Posterior cingulate gyrus (tissue), 11 donors: ENCODE measurements at regions not wholly inside any gene's neighbourhood (a gene's known extent, or its start where the extent isn't known, plus 50 kb on each side); places are given as distances from the start of the nearest gene placed in this dataset.

Source experiments
- DNase-seq, 10 donors: peaks; one replicate each; pipeline versions ENCODE4 v3.0.0 to v3.0.0-alpha.2; 2020 to 2021; ENCODE audit warnings: mixed read lengths in 3 of 10
- intact Hi-C: fragments of 100-400 bp; cut with DNase I; formaldehyde crosslinking; loops from one replicate; pipeline ENCODE4 v1.15.1; 2023

DNA sequence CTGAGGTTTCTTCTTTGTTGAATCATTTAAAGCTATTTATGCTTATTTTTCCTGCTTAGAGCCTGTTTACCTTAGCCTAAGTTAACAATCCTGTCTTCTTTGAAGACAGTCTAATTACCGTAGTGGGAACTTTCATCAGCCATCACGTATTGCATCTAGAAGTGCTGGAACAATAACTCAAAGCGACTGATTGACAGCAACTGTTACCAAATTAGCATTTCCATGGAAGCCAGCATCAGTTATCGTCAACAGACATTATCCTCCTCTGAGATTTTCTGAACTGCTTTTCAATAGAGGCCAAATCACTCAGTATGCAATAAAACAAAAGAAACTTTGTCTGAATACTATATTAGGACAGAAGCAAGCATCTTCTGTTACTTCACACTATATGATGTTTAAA lies 433.3 kb upstream of the SLITRK1 start:
- DNase-seq, result no peak
- intact Hi-C loops, result no loop called here

- intact Hi-C loops, result no loop called here
- no peak for DNase-seq
Measured at GRCh38 chr13:84303035-84303434, 420.8 kb upstream of the SLITRK1 start.

GRCh38 chr13:84297251-84297650 lies 415.0 kb upstream of the SLITRK1 start:
- intact Hi-C loops, result no loop called here
- no peak for DNase-seq

GRCh38 chr13:84296401-84296800 lies 414.1 kb upstream of the SLITRK1 start:
- intact Hi-C loops, result no loop called here
- no peak for DNase-seq

DNA sequence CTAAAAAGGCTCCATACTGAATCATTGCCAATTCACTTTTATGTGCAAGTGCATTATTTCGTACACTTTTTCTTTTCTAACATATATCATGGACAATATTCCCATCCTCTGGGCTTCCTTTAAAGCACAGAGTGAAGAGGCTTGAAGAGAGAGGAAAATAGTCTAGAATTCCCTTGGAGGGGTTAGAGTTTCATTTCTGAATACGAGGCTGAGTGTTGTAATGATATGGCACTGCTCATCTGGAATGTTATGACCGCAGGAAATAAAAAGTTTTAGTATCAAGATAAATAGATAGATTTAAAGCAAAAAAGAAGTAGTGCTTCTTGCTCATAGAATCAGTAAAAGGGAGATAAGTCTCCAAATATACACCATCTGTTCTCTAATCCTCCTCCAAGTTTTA lies 412.3 kb upstream of the SLITRK1 start:
- intact Hi-C loops, result no loop called here
- DNase-seq, result no peak

DNA sequence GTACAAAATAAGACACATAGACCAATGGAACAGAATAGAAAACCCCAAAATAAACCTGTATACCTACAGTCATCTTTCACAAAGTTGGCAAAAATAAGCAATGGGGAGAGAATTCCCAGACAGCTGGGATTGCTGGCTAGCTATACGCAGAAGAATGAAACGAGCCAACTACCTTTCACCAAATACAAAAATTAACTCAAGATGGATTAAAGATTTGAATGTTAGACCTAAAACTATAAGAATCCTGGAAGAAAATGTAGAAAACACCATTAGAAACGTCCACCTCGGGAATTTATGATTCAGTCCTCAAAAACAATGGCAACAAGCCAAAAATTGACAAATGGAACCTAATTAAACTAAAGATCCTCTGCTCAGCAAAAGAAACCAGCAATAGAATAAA lies 408.1 kb upstream of the SLITRK1 start:
- intact Hi-C loops, result no loop called here
- no peak for DNase-seq

DNA sequence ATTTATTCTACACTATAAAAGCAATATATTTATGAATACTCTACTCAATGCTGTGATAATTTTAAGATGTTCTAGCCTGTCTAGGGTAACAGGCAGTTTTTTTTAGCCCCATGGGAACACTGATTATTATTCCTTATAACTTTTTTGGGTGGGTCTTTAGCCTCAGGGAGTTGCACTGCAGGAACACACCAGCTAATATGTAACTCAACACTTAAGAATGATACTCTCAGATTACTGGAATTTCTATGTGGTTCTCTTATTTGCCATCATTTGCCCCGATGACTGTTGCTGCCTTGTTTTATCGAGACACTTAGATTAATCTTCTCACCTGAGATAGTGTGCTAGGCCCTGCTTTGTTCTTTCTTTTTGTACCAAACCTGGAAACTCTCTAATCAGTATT lies 396.9 kb upstream of the SLITRK1 start:
- intact Hi-C loops, result no loop called here
- DNase-seq, result no peak

DNA sequence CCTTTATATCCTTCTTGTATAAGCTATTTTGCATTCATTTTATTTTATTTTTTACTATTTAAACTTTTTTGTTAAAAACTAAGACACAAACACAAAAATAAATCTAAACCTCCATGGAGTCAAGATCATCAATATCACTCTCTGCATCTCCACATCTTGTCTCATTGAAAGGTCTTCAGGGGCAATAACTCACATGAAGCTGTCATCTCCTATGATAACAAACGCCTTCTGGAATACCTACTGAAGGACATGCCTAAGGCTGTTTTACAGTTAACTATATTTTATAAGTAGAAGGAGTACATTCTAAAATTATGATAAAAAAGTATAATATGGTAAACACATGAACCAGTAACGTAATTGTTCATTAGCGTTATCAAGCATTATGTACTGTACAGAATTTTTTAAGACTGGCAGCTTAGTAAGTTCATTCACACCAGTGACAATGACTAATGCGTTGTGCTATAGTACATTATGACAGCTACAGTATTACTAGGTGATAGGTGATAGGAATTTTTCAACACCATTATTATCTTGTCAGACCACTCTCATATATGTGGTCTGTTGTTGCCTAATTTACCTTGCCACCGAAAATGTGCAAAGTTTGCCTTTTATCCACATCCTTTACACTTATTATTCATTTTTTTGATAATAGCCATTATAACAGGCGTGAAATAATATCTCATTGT lies 390.7 kb upstream of the SLITRK1 start:
- intact Hi-C loops, result no loop called here
- DNase-seq, result no peak

- DNase-seq, result no peak
- intact Hi-C loops, result no loop called here
Measured at GRCh38 chr13:84265257-84265764, 383.0 kb upstream of the SLITRK1 start.

DNA sequence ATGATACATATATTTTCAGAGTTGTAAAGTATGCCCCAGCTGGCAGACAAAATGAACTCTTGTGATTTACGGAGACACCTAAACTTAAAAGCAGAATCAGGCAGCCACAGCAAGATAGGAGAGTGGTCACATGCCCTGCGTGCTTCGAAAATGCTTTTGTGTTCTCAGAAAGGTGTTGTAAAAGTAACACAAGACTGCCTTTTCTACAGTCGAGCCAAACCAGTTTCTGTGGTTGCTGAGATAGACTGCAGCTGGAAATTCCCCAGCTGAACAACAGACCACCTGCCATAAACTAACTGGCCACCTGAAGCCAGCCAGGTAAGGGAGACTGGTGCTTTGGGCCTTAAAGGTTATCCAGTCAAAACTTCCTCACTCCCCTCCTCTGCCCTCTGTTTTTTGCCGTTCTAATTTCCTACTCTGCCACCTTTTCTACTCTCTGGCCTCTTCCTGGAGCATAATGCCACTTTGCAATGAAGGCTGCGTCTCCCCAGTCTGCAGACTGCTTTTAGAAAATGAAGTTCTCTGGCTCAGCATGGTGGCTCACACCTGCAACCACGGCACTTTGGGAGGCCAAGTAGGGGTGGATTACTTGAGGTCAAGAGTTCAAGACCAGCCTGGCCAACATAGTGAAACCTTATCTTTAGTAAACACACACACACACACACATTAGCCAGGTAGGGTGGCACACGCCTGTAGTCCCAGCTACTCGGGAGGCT lies 381.2 kb upstream of the SLITRK1 start:
- intact Hi-C loops, result no loop called here
- no peak for DNase-seq

DNA sequence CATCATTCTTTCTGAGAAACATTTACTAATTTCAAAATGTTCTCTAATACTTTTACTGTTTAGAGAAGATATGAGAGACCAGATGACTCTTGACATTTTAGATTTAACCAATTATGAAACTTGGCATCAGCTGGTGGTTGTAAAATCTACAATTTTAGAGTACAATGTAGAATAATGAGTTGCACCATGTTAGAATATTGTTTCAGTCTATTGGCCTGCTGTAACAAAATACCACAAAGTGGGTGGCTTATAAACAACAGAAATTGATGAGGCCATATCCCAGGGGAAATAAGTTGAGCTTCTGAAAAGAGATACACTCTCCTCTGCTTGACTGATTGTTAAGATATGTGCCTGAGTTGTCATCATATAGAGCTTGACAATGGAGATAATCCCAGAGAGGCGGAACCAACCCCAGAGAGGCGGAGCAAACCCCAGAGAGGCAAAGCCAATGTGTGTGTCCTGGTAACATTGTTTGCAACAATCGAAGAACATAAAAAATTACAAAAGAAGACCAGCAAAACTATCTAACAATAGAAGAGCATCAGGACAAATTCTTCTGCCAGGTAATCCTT lies 373.0 kb upstream of the SLITRK1 start:
- no peak for DNase-seq
- intact Hi-C loops, result no loop called here

GRCh38 chr13:84249463-84249862 lies 367.2 kb upstream of the SLITRK1 start:
- DNase-seq, result no peak
- intact Hi-C loops, result no loop called here

DNA sequence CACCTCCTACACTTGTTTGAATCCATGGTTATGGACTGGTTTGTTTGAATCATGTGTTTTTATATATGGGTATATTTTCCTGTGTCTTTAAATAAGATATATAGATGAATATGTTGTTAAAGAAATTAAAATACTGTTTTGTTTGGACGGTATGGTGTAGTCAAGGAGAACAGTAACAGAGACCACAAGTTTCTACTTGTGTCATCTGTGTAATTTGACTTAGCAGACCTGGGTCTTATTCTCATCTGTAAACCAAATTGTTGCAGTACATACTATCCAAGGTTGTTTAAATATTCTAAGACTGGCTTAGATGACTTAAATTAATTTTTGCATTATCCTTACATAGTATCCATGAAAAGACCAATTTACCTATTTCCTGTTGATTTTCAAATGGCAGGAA lies 361.1 kb upstream of the SLITRK1 start:
- no peak for DNase-seq
- intact Hi-C loops, result no loop called here

DNA sequence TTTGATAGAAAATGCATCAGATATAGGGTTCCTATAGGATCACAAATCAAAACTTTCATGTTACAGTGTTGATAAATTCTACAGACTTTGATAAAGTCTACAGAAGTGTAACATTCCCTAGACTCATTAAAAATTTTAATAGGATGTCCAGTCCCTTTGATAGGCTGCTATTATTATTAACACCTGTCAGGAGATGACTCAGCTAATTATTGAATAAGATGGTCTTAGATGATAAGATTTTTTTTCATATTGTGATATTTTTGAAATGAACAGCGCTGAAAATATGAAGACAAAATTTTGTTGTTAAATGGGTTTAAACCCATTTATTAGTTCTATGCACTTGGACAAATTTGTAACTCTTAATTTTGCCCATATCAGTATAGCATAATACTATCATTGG lies 356.8 kb upstream of the SLITRK1 start:
- intact Hi-C loops, result no loop called here

GRCh38 chr13:84238381-84238780 lies 356.1 kb upstream of the SLITRK1 start:
- no peak for DNase-seq
- intact Hi-C loops, result no loop called here

More for the DNA sequence above, 356.8 kb upstream of the SLITRK1 start:
- DNase-seq, result no peak

- no peak for DNase-seq
- intact Hi-C loops, result no loop called here
Measured at GRCh38 chr13:84237143-84237542, 354.9 kb upstream of the SLITRK1 start.

- intact Hi-C loops, result no loop called here
Measured at GRCh38 chr13:84234416-84234815, 352.1 kb upstream of the SLITRK1 start.

GRCh38 chr13:84230568-84230967 lies 348.3 kb upstream of the SLITRK1 start:
- DNase-seq, result no peak
- intact Hi-C loops, result no loop called here

More at GRCh38 chr13:84234416-84234815, 352.1 kb upstream of the SLITRK1 start:
- DNase-seq, result no peak

DNA sequence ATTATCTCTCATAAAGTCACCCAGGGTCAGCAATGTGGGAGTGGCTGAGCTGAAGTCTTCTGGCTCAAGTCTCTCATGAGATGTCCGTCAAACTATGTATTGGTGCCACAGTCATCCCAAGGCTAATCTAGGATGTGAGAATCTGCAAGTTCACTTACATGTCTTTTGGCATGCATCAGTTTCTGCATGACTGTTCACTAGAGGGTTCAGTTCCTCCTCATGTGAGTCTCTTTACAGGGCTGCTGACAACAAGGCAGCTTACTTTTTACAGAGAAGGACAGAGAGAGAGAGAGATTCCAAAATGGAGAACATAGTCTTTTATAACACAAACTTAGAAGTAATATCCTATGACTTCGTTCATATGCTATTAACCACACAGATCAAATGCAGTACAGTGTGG lies 328.8 kb upstream of the SLITRK1 start:
- intact Hi-C loops, result no loop called here
- DNase-seq, result no peak

GRCh38 chr13:84208246-84208910 lies 326.1 kb upstream of the SLITRK1 start:
- intact Hi-C loops, result no loop called here
- DNase-seq, result no peak

DNA sequence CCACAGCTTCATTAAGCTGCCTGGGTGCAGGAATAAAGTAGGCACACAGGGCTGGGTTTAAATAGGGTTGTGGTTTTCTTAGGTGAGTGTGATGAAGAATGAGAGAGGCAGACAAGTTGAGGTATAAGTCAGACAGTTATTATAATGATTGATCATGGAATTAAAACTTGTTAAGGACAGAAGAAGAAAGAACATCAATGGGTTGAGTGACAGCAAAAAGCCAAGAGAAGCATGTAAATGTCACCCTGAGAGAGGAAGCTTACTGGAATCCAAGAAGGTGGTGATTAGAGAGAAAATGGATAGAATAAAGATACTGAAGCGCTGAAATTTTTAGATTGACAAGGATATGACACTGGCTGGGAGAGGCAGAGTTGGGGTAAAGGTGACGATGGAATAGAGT lies 325.2 kb upstream of the SLITRK1 start:
- intact Hi-C loops, result no loop called here
- no peak for DNase-seq
